ENCODE measurements at regions not wholly inside any gene's neighbourhood (a gene's known extent, or its start where the extent isn't known, plus 50 kb on each side); places are given as distances from the start of the nearest gene placed in this dataset.

- TF ChIP-seq YY1 (IDR thresholded peaks at IDR 0.05; ENCODE audit: insufficient read depth, insufficient read length): no peak
- TF ChIP-seq SUZ12 (IDR thresholded peaks at IDR 0.05; ENCODE audit: extremely low read depth, insufficient read depth, insufficient read length): no peak
- TF ChIP-seq ZNF274 (IDR thresholded peaks at IDR 0.05; ENCODE audit: low read depth, low read length): no peak
Measured at GRCh38 chr10:9215121-9215520, 1160.6 kb downstream of the GATA3 start.
